DND-41 (cell line): ENCODE measurements at regions not wholly inside any gene's neighbourhood (a gene's known extent, or its start where the extent isn't known, plus 50 kb on each side); places are given as distances from the start of the nearest gene placed in this dataset.

Experiments
- CTCF ChIP-seq: IDR thresholded peaks from 2 replicates; pipeline ENCODE4 v1.5.1; 2012; ENCODE audit warnings: borderline replicate concordance, low read length, moderate library complexity, mild to moderate bottlenecking; ENCODE audit not compliant: poor library complexity, severe bottlenecking; ENCODE audit errors: extremely low read depth
- EZH2 ChIP-seq: IDR thresholded peaks from 3 replicates; pipeline ENCODE4 v1.6.1; 2012; ENCODE audit warnings: borderline replicate concordance, low read depth, mild to moderate bottlenecking, moderate library complexity, low read length, inconsistent platforms; ENCODE audit not compliant: severe bottlenecking

- TF ChIP-seq CTCF: no peak
- no peak for TF ChIP-seq EZH2
These were observed 270.3 kb upstream of the PARD3B start for GRCh38 chr2:204274991-204275390.
